K562 (cell line): ENCODE measurements at regions not wholly inside any gene's neighbourhood (a gene's known extent, or its start where the extent isn't known, plus 50 kb on each side); places are given as distances from the start of the nearest gene placed in this dataset.

Source experiments
- ATAC-seq: fragments of 200-7000 bp; cut with Tn5 transposase; 3 replicates; pipeline ENCODE4 v1.9.1; 2020; ENCODE audit warnings: moderate library complexity
- BruUV-seq: library from RNA; stranded (reverse); fragments of 400-500 nt; replicated peaks from 2 replicates; lab custom pipeline; 2021; lab: Mats Ljungman, UMichigan
- CTCF ChIA-PET: fragments of 300-600 bp; formaldehyde crosslinking; extraction: SDS; loops from one replicate; lab custom pipeline; 2021; ENCODE audit warnings: low intra/inter-chr PET ratio; lab: Yijun Ruan, JAX
- POLR2A ChIA-PET: fragments of 300-600, 350-650 bp; sonication (Branson Sonifier 250); formaldehyde crosslinking; extraction: SDS; loops from one replicate; lab custom pipeline; 2021; ENCODE audit warnings: antibody characterized with exemption, inconsistent platforms; lab: Yijun Ruan, JAX
- DNase-seq, 4 experiments: peaks; one replicate each; pipeline versions ENCODE4 v3.0.0 to v3.0.0-alpha.2; 2011 to 2018; ENCODE audit warnings: low spot score in 3 of 4, mixed read lengths in 3 of 4; ENCODE audit errors: extremely low read depth in 1 of 4
- FAIRE-seq: peaks from 2 replicates; lab custom pipeline; 2011; peaks lifted over from hg19 to GRCh38; lab: Jason Lieb, UNC
- H2AFZ ChIP-seq: 2 replicates; pipeline ENCODE4 v1.6.0; 2011; ENCODE audit warnings: low read depth, low read length, control low read depth, inconsistent platforms
- H3K27ac ChIP-seq: fragments of 200-600 bp; 3 replicates; pipeline ENCODE4 v1.8.0; 2011; ENCODE audit warnings: low read depth, mild to moderate bottlenecking, control low read depth, inconsistent platforms, low read length, moderate library complexity, mixed read lengths; ENCODE audit errors: extremely low read depth
- H3K27me3 ChIP-seq, 2 experiments: fragments of 300-600 bp in 1 of 2; 2 replicates in 1 of 2; 3 replicates in 1 of 2; pipeline versions ENCODE4 v1.6.0 to v1.8.0; 2011; ENCODE audit warnings: inconsistent platforms in 2 of 2, low read length in 2 of 2, mild to moderate bottlenecking in 1 of 2, mixed read lengths in 1 of 2, moderate library complexity in 1 of 2; ENCODE audit not compliant: control insufficient read depth in 2 of 2, insufficient read depth in 2 of 2
- H3K36me3 ChIP-seq: fragments of 300-600 bp; 3 replicates; pipeline ENCODE4 v1.8.0; 2011; ENCODE audit warnings: mild to moderate bottlenecking, low read length, inconsistent platforms; ENCODE audit not compliant: control insufficient read depth, insufficient read depth
- H3K4me1 ChIP-seq, 2 experiments: fragments of 200-600 bp in 1 of 2; replicated peaks in 1 of 2; 2 replicates in 1 of 2; 3 replicates in 1 of 2; pipeline versions ENCODE4 v1.5.1 to v1.8.0; 2011; ENCODE audit warnings: inconsistent platforms in 2 of 2, low read length in 2 of 2, mild to moderate bottlenecking in 1 of 2, mixed read lengths in 1 of 2, moderate library complexity in 1 of 2; ENCODE audit not compliant: control insufficient read depth in 2 of 2, insufficient read depth in 2 of 2
- H3K4me2 ChIP-seq: 2 replicates; pipeline ENCODE4 v1.6.1; 2011; ENCODE audit warnings: low read length, control low read depth, inconsistent platforms, mixed read lengths; ENCODE audit not compliant: insufficient read depth
- H3K4me3 ChIP-seq: fragments of 200-600 bp; sonication (generic), shearing (Covaris generic); 2 replicates; pipeline ENCODE4 v1.5.1; 2016; ENCODE audit warnings: control low read depth, inconsistent platforms
- H3K79me2 ChIP-seq: fragments of 200-600 bp; 3 replicates; pipeline ENCODE4 v1.8.0; 2011; ENCODE audit warnings: low read length, inconsistent platforms; ENCODE audit not compliant: control insufficient read depth, insufficient read depth
- H3K9ac ChIP-seq, 2 experiments: 2 replicates each; pipeline versions ENCODE4 v1.6.0 to v1.6.1; 2011; ENCODE audit warnings: low read depth in 2 of 2, low read length in 2 of 2, control low read depth in 1 of 2, inconsistent platforms in 1 of 2, mild to moderate bottlenecking in 1 of 2, mixed read lengths in 1 of 2; ENCODE audit not compliant: insufficient read depth in 1 of 2
- H3K9me1 ChIP-seq: one replicate; pipeline ENCODE4 v1.6.0; 2011; ENCODE audit warnings: inconsistent platforms, mild to moderate bottlenecking, low read length, moderate library complexity; ENCODE audit not compliant: control insufficient read depth, insufficient read depth
- H3K9me3 ChIP-seq: replicated peaks from 2 replicates; pipeline ENCODE4 v1.5.1; 2011; ENCODE audit warnings: low read depth, low read length, inconsistent platforms; ENCODE audit not compliant: control insufficient read depth, insufficient read depth
- H4K20me1 ChIP-seq: replicated peaks from 2 replicates; pipeline ENCODE4 v1.6.1; 2011; ENCODE audit warnings: low read length, inconsistent platforms, mixed read lengths; ENCODE audit not compliant: control insufficient read depth, insufficient read depth
- ATF7 ChIP-seq: fragments of 450-650 bp; IDR thresholded peaks from 2 replicates; pipeline ENCODE4 v1.7.1; 2014; ENCODE audit warnings: mild to moderate bottlenecking, moderate library complexity
- GABPA ChIP-seq: fragments of 200-800 bp; sonication (Bioruptor generic); conservative IDR thresholded peaks from 2 replicates; pipeline ENCODE4 v1.6.1; 2016; ENCODE audit warnings: low read depth, missing genetic modification characterization, missing compliant biosample characterization
- MEIS2 ChIP-seq: fragments of 450-650 bp; IDR thresholded peaks from 2 replicates; pipeline ENCODE4 v1.6.1; 2014; ENCODE audit warnings: mild to moderate bottlenecking; ENCODE audit not compliant: partially characterized antibody
- MTA1 ChIP-seq: fragments of 450-650 bp; IDR thresholded peaks from 2 replicates; pipeline ENCODE4 v1.6.1; 2017; ENCODE audit warnings: borderline replicate concordance
- POLR2AphosphoS2 ChIP-seq: IDR thresholded peaks from 2 replicates; pipeline ENCODE4 v1.6.1; 2012; ENCODE audit warnings: low read length, improper control_type of control experiment
- TAL1 ChIP-seq: fragments of 450-650 bp; IDR thresholded peaks from 2 replicates; pipeline ENCODE4 v1.6.1; 2016; ENCODE audit warnings: mild to moderate bottlenecking
- TOE1 ChIP-seq, 2 experiments: fragments of 450-650 bp in 1 of 2; sonication (generic) in 1 of 2; formaldehyde crosslinking in 1 of 2; IDR thresholded peaks; 2 replicates each; pipeline versions ENCODE4 v1.7.1 to v1.8.0; 2016 to 2022; ENCODE audit warnings: borderline replicate concordance in 2 of 2, mild to moderate bottlenecking in 2 of 2, antibody characterized with exemption in 1 of 2, inconsistent platforms in 1 of 2, low read depth in 1 of 2, missing genetic modification reagents in 1 of 2, moderate library complexity in 1 of 2
- YBX1 ChIP-seq: fragments of 450-650 bp; IDR thresholded peaks from 2 replicates; pipeline ENCODE4 v1.7.1; 2016; ENCODE audit warnings: mild to moderate bottlenecking
- ZC3H11A ChIP-seq: IDR thresholded peaks from 2 replicates; pipeline ENCODE4 v1.6.1; 2012; ENCODE audit warnings: low read depth, low read length, improper control_type of control experiment
- ZNF24 ChIP-seq: fragments of 450-650 bp; IDR thresholded peaks from 2 replicates; pipeline ENCODE4 v1.6.1; 2016
- WGBS: fragments of 100-300 bp; shearing (Covaris generic); methylation state at CpG from one replicate; pipeline ENCODE4 v1.1.6; 2016; ENCODE audit warnings: low coverage, mixed read lengths; ENCODE audit not compliant: insufficient coverage; ENCODE audit errors: missing lambda C conversion rate; 5-methylcytosine and 5-hydroxymethylcytosine counted together
- in situ Hi-C: fragments of 300-500 bp; cut with MboI; formaldehyde crosslinking; loops from 4 replicates; pipeline ENCODE4 v1.15.0; 2018; ENCODE audit warnings: inconsistent platforms, mixed read lengths
- intact Hi-C: fragments of 100-400 bp; cut with micrococcal nuclease; formaldehyde crosslinking; loops from 2 replicates; pipeline ENCODE4 v1.14.2; 2022
- TF ChIP-seq, protein P1 (sequence below), 2 experiments: fragments of 450-650 bp; formaldehyde crosslinking in 1 of 2; IDR thresholded peaks; 2 replicates each; pipeline versions ENCODE4 v1.4.0 to v1.6.1; 2014 to 2020; ENCODE audit warnings: mild to moderate bottlenecking in 2 of 2, borderline replicate concordance in 1 of 2, low read depth in 1 of 2

DNA sequence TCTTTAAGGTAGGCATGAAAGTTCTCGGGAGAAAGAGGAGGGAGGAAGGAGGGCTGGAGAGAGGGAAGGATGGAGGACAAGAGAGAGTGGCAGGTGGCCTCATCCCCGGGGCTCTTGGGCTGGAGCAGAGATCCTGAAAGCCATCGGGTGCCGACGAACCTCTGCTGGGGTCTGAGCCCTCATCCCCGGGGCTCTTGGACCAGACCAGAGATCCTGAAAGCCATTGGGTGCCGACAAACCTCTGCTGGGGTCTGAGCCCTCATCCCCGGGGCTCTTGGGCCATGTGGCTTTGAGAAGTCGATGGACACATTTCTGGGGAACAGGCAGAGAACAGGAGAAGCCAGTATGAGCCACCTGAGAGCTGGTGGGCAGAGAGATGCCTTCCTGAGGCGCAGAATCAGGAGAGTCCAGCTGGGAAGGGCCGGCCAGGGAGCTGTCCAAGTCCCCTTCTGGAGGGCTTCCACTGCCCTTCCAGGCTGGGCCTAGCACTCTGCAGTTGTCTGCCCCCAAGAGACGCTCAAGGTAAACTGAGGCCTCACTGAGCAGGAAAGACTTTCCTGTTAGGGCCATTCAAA lies 1398.1 kb downstream of the BRD1 start:
- intact Hi-C loops (no loop called here), in situ Hi-C loops (no loop called here)
- Histone ChIP-seq H3K79me2 (no peaks in the 10 kb centered on the region), H3K27ac (no peak overlapping the region), H3K9ac (no peak overlapping the region), H3K27me3 (no peaks in the 10 kb centered on the region; a peak in 1 of 5 replicates), H3K4me2 (no peak overlapping the region), H3K9me1 (no peaks in the 10 kb centered on the region), H4K20me1 (no peaks in the 10 kb centered on the region), H2AFZ (no peak overlapping the region), H3K36me3 (no peaks in the 10 kb centered on the region), H3K9me3 (no peaks in the 10 kb centered on the region), H3K4me3 (no peak overlapping the region), H3K4me1 (0 out of 5 replicates have a peak, but pooled peaks cover 0 to 2% of the 10 kb centered on the region in 2 experiments)
- WGBS: 0% methylated on average over 9 of the region's 12 CpGs
- CTCF ChIA-PET: no interaction called here
- DNase-seq: no peak
- no peak for ATAC-seq
- no peak for FAIRE-seq
- POLR2A ChIA-PET: no interaction called here
- no TSS peak for BruUV-seq
- TF ChIP-seq POLR2AphosphoS2: no peak
- no peak for TF ChIP-seq ATF7
- TF ChIP-seq GABPA (tag): no peak
- TF ChIP-seq ZC3H11A: no peak
- TF ChIP-seq, protein P1, sequence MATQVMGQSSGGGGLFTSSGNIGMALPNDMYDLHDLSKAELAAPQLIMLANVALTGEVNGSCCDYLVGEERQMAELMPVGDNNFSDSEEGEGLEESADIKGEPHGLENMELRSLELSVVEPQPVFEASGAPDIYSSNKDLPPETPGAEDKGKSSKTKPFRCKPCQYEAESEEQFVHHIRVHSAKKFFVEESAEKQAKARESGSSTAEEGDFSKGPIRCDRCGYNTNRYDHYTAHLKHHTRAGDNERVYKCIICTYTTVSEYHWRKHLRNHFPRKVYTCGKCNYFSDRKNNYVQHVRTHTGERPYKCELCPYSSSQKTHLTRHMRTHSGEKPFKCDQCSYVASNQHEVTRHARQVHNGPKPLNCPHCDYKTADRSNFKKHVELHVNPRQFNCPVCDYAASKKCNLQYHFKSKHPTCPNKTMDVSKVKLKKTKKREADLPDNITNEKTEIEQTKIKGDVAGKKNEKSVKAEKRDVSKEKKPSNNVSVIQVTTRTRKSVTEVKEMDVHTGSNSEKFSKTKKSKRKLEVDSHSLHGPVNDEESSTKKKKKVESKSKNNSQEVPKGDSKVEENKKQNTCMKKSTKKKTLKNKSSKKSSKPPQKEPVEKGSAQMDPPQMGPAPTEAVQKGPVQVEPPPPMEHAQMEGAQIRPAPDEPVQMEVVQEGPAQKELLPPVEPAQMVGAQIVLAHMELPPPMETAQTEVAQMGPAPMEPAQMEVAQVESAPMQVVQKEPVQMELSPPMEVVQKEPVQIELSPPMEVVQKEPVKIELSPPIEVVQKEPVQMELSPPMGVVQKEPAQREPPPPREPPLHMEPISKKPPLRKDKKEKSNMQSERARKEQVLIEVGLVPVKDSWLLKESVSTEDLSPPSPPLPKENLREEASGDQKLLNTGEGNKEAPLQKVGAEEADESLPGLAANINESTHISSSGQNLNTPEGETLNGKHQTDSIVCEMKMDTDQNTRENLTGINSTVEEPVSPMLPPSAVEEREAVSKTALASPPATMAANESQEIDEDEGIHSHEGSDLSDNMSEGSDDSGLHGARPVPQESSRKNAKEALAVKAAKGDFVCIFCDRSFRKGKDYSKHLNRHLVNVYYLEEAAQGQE (IDR thresholded peaks at IDR 0.05; ENCODE audit: borderline replicate concordance): no peak
- TF ChIP-seq, protein P1 (CRISPR knock-in tag; IDR thresholded peaks at IDR 0.05; ENCODE audit: low read depth): no peak
- no peak for TF ChIP-seq ZNF24
- no peak for TF ChIP-seq MTA1
- no peak for TF ChIP-seq MEIS2
- no peak for TF ChIP-seq YBX1
- no peak for TF ChIP-seq TAL1
- TF ChIP-seq TOE1 (IDR thresholded peaks at IDR 0.05; ENCODE audit: borderline replicate concordance): no peak
- TF ChIP-seq TOE1 (CRISPR knock-in tag; IDR thresholded peaks at IDR 0.05; ENCODE audit: borderline replicate concordance, low read depth): no peak
